Neuronal stem cell (in vitro differentiated cells): ENCODE measurements at regions not wholly inside any gene's neighbourhood (a gene's known extent, or its start where the extent isn't known, plus 50 kb on each side); places are given as distances from the start of the nearest gene placed in this dataset.
A peak's percentile ranks its signal among the peaks of the same experiment; 100 is the strongest.

Source experiments
- DNase-seq: peaks from one replicate; pipeline ENCODE4 v3.0.0-alpha.2; 2013; ENCODE audit warnings: low spot score
- H2AFZ ChIP-seq: one replicate; pipeline ENCODE4 v1.6.1; 2013; ENCODE audit warnings: mild to moderate bottlenecking, low read length, inconsistent platforms
- H2AK5ac ChIP-seq: 2 replicates; pipeline ENCODE4 v1.6.1; 2013; ENCODE audit warnings: low read depth, mild to moderate bottlenecking, inconsistent platforms, low read length, moderate library complexity, mixed read lengths
- H2BK120ac ChIP-seq: 2 replicates; pipeline ENCODE4 v1.6.1; 2013; ENCODE audit warnings: low read depth, mild to moderate bottlenecking, inconsistent platforms, low read length, moderate library complexity, mixed read lengths
- H2BK12ac ChIP-seq: one replicate; pipeline ENCODE4 v1.6.1; 2013; ENCODE audit warnings: low read length, inconsistent platforms
- H2BK15ac ChIP-seq: 2 replicates; pipeline ENCODE4 v1.6.1; 2013; ENCODE audit warnings: mild to moderate bottlenecking, low read length, inconsistent platforms, mixed read lengths
- H2BK5ac ChIP-seq: one replicate; pipeline ENCODE4 v1.6.1; 2013; ENCODE audit warnings: inconsistent platforms, mild to moderate bottlenecking, low read length, moderate library complexity
- H3K14ac ChIP-seq: one replicate; pipeline ENCODE4 v1.6.1; 2013; ENCODE audit warnings: low read length, inconsistent platforms
- H3K18ac ChIP-seq: 2 replicates; pipeline ENCODE4 v1.6.1; 2013; ENCODE audit warnings: low read length, inconsistent platforms
- H3K23ac ChIP-seq: 2 replicates; pipeline ENCODE4 v1.6.1; 2013; ENCODE audit warnings: low read depth, mild to moderate bottlenecking, mixed read lengths, low read length, inconsistent platforms; ENCODE audit not compliant: poor library complexity
- H3K27ac ChIP-seq: replicated peaks from 3 replicates; pipeline ENCODE4 v1.5.1; 2013; ENCODE audit warnings: low read length, inconsistent platforms
- H3K27me3 ChIP-seq, 3 experiments: 2 replicates each; pipeline ENCODE4 v1.6.1; 2013; ENCODE audit warnings: low read length in 3 of 3, mild to moderate bottlenecking in 2 of 3, inconsistent platforms in 1 of 3, low read depth in 1 of 3, mixed read lengths in 1 of 3, moderate library complexity in 1 of 3; ENCODE audit not compliant: control insufficient read depth in 3 of 3, insufficient read depth in 3 of 3
- H3K36me3 ChIP-seq, 2 donors: replicated peaks in 1 of 2; 2 replicates each; pipeline ENCODE4 v1.6.1; 2013; ENCODE audit warnings: low read length in 2 of 2; ENCODE audit not compliant: control insufficient read depth in 2 of 2, insufficient read depth in 2 of 2
- H3K4ac ChIP-seq: 2 replicates; pipeline ENCODE4 v1.6.1; 2013; ENCODE audit warnings: inconsistent platforms, mild to moderate bottlenecking, low read length, moderate library complexity
- H3K4me1 ChIP-seq, 2 donors: 1 replicate in 1 of 2; 2 replicates in 1 of 2; pipeline ENCODE4 v1.6.1; 2013; ENCODE audit warnings: low read length in 2 of 2, low read depth in 1 of 2; ENCODE audit not compliant: control insufficient read depth in 2 of 2, insufficient read depth in 1 of 2
- H3K4me2 ChIP-seq: one replicate; pipeline ENCODE4 v1.6.1; 2013; ENCODE audit warnings: mild to moderate bottlenecking, low read length, inconsistent platforms; ENCODE audit not compliant: insufficient read depth, poor library complexity, severe bottlenecking
- H3K4me3 ChIP-seq, 2 donors: 2 replicates each; pipeline ENCODE4 v1.5.1; 2013; ENCODE audit warnings: low read length in 2 of 2, mild to moderate bottlenecking in 2 of 2, inconsistent platforms in 1 of 2, moderate library complexity in 1 of 2
- H3K79me1 ChIP-seq: one replicate; pipeline ENCODE4 v1.6.1; 2013; ENCODE audit warnings: low read depth, mild to moderate bottlenecking, inconsistent platforms, low read length, moderate library complexity
- H3K9ac ChIP-seq: one replicate; pipeline ENCODE4 v1.6.1; 2013; ENCODE audit warnings: mild to moderate bottlenecking, low read depth, low read length, inconsistent platforms; ENCODE audit not compliant: poor library complexity
- H3K9me3 ChIP-seq, 2 donors: replicated peaks in 1 of 2; 2 replicates each; pipeline versions ENCODE3 to v1.6.1; 2013; ENCODE audit warnings: low read length in 2 of 2, mild to moderate bottlenecking in 2 of 2, inconsistent platforms in 1 of 2, low read depth in 1 of 2, mixed read lengths in 1 of 2, moderate library complexity in 1 of 2; ENCODE audit not compliant: control insufficient read depth in 2 of 2, insufficient read depth in 1 of 2
- H4K8ac ChIP-seq: one replicate; pipeline ENCODE4 v1.6.1; 2013; ENCODE audit warnings: low read depth, mild to moderate bottlenecking, inconsistent platforms, low read length, moderate library complexity
- H4K91ac ChIP-seq: one replicate; pipeline ENCODE4 v1.6.1; 2013; ENCODE audit warnings: low read length, low read depth, mild to moderate bottlenecking, inconsistent platforms; ENCODE audit not compliant: poor library complexity
- WGBS, 2 donors: extraction: QIAGEN DNeasy Blood & Tissue Kit; methylation state at CpG; one replicate each; pipeline ENCODE4 v1.1.7; 2013; ENCODE audit warnings: missing lambda C conversion rate in 2 of 2, mixed read lengths in 1 of 2; ENCODE audit not compliant: insufficient read length in 2 of 2, insufficient replicate concordance in 1 of 2; ENCODE audit errors: extremely low coverage in 2 of 2; 5-methylcytosine and 5-hydroxymethylcytosine counted together

- Histone ChIP-seq H2BK5ac (no peak overlapping the region), H2BK120ac (no peak overlapping the region), H2AFZ (no peak overlapping the region), H3K4ac (no peak overlapping the region), H3K4me3 (no peak overlapping the region), H2BK15ac (no peak overlapping the region), H3K23ac (no peak overlapping the region), H3K27ac (no peak overlapping the region), H3K79me1 (no peaks in the 10 kb centered on the region), H2AK5ac (no peak overlapping the region), H3K4me1 (no peaks in the 10 kb centered on the region), H3K18ac (no peak overlapping the region), H3K14ac (no peak overlapping the region), H3K4me2 (no peak overlapping the region), H4K91ac (no peak overlapping the region), H3K9me3 (no peaks in the 10 kb centered on the region), H3K9ac (no peak overlapping the region), H3K36me3 (no peaks in the 10 kb centered on the region), H4K8ac (no peak overlapping the region), H3K27me3 (no peaks in the 10 kb centered on the region), H2BK12ac (no peak overlapping the region)
- no peak for DNase-seq
These were observed 142.8 kb upstream of the TNPO1 start for GRCh38 chr5:72673623-72674022.

- Histone ChIP-seq H3K9ac (no peak overlapping the region), H3K27me3 (no peaks in the 10 kb centered on the region), H2BK12ac (no peak overlapping the region), H4K8ac (no peak overlapping the region), H2AK5ac (no peak overlapping the region), H3K4me1 (no peaks in the 10 kb centered on the region), H3K23ac (no peak overlapping the region), H3K14ac (no peak overlapping the region), H3K4ac (no peak overlapping the region), H3K4me2 (no peak overlapping the region), H3K9me3 (no peaks in the 10 kb centered on the region), H3K4me3 (no peak overlapping the region), H2BK15ac (no peak overlapping the region), H3K79me1 (no peaks in the 10 kb centered on the region), H2BK120ac (no peak overlapping the region), H3K27ac (no peak overlapping the region), H3K18ac (no peak overlapping the region), H3K36me3 (no peaks in the 10 kb centered on the region), H2BK5ac (no peak overlapping the region), H2AFZ (no peak overlapping the region), H4K91ac (no peak overlapping the region)
- no peak for DNase-seq
These were observed 143.3 kb upstream of the TNPO1 start for GRCh38 chr5:72673180-72673579.

- Histone ChIP-seq H3K9me3 (no peaks in the 10 kb centered on the region), H3K4me3 (no peak overlapping the region), H3K27me3 (no peaks in the 10 kb centered on the region), H3K9ac (no peak overlapping the region), H3K4me2 (no peak overlapping the region), H3K14ac (no peak overlapping the region), H2BK120ac (no peak overlapping the region), H4K91ac (no peak overlapping the region), H2BK15ac (no peak overlapping the region), H3K4ac (no peak overlapping the region), H2BK5ac (no peak overlapping the region), H3K79me1 (no peaks in the 10 kb centered on the region), H2BK12ac (no peak overlapping the region), H3K18ac (no peak overlapping the region), H3K27ac (no peak overlapping the region), H3K36me3 (no peaks in the 10 kb centered on the region), H4K8ac (no peak overlapping the region), H3K4me1 (peaks cover 8% of the 10 kb centered on the region in 2 donors), H3K23ac (no peak overlapping the region), H2AFZ (no peak overlapping the region), H2AK5ac (no peak overlapping the region)
- no peak for DNase-seq
- no CpG with 5 or more reads among the region's 1 CpG for WGBS, 2 donors
These were observed 148.8 kb upstream of the TNPO1 start for GRCh38 chr5:72667708-72668107.

- Histone ChIP-seq H2BK120ac (no peak overlapping the region), H3K4me3 (no peak overlapping the region), H3K79me1 (no peaks in the 10 kb centered on the region), H4K8ac (no peak overlapping the region), H3K18ac (peak overlapping the region; percentile 15), H3K27ac (no peak overlapping the region), H3K36me3 (no peaks in the 10 kb centered on the region), H3K4me2 (no peak overlapping the region), H3K23ac (no peak overlapping the region), H3K4me1 (peaks cover 15 to 16% of the 10 kb centered on the region in 2 donors), H3K4ac (no peak overlapping the region), H2AFZ (no peak overlapping the region), H3K27me3 (no peaks in the 10 kb centered on the region), H2AK5ac (no peak overlapping the region), H3K14ac (no peak overlapping the region), H2BK5ac (no peak overlapping the region), H2BK15ac (no peak overlapping the region), H3K9ac (no peak overlapping the region), H2BK12ac (no peak overlapping the region), H4K91ac (no peak overlapping the region), H3K9me3 (no peaks in the 10 kb centered on the region)
- no CpG with 5 or more reads among the region's 7 CpGs for WGBS, 2 donors
- no peak for DNase-seq
These were observed 153.5 kb upstream of the TNPO1 start for GRCh38 chr5:72662936-72663335.
